B cell (primary cell): ENCODE measurements at regions not wholly inside any gene's neighbourhood (a gene's known extent, or its start where the extent isn't known, plus 50 kb on each side); places are given as distances from the start of the nearest gene placed in this dataset.

Experiments
- ATAC-seq: fragments of 200-7000 bp; cut with Tn5 transposase; one replicate; pipeline ENCODE4 v1.10.0; 2021; ENCODE audit warnings: low read depth, mild to moderate bottlenecking, moderate number of reproducible peaks, moderate library complexity
- CTCF ChIA-PET: fragments of 350-600 bp; sonication (Branson Sonifier 250); formaldehyde crosslinking; loops from one replicate; lab custom pipeline; 2021; ENCODE audit warnings: antibody characterized with exemption, inconsistent platforms; lab: Charles Lee
- POLR2A ChIA-PET: fragments of 350-600 bp; sonication (Branson Sonifier 250); formaldehyde crosslinking; loops from one replicate; lab custom pipeline; 2021; ENCODE audit warnings: antibody characterized with exemption; lab: Charles Lee
- DNase-seq: peaks from one replicate; pipeline ENCODE4 v3.0.0; 2013
- H2AFZ ChIP-seq: 2 replicates; pipeline ENCODE4 v1.6.1; 2012; ENCODE audit warnings: mild to moderate bottlenecking, low read depth, low read length; ENCODE audit not compliant: insufficient read depth, poor library complexity, severe bottlenecking
- H3K27ac ChIP-seq, 2 donors: 1 replicate in 1 of 2; 2 replicates in 1 of 2; pipeline ENCODE4 v1.5.1; 2012 to 2013; ENCODE audit warnings: low read length in 2 of 2, mild to moderate bottlenecking in 2 of 2, moderate library complexity in 1 of 2
- H3K27me3 ChIP-seq, 4 experiments: fragments of 200-600 bp in 1 of 4; sonication (generic) in 1 of 4; replicated peaks in 1 of 4; 1 replicate in 2 of 4; 2 replicates in 2 of 4; pipeline versions ENCODE4 v1.6.1 to v1.7.0; 2013 to 2016; ENCODE audit warnings: low read length in 3 of 4, mild to moderate bottlenecking in 2 of 4, mixed read lengths in 1 of 4, moderate library complexity in 1 of 4; ENCODE audit not compliant: insufficient read depth in 4 of 4, control insufficient read depth in 3 of 4; ENCODE audit errors: control extremely low read depth in 1 of 4
- H3K36me3 ChIP-seq, 2 experiments: replicated peaks in 1 of 2; 1 replicate in 1 of 2; 2 replicates in 1 of 2; pipeline versions ENCODE4 v1.6.1 to v1.7.1; 2013; ENCODE audit warnings: low read length in 1 of 2; ENCODE audit not compliant: insufficient read depth in 2 of 2, control insufficient read depth in 1 of 2; ENCODE audit errors: control extremely low read depth in 1 of 2, extremely low read depth in 1 of 2
- H3K4me1 ChIP-seq, 2 donors: fragments of 200-600 bp in 1 of 2; sonication (generic) in 1 of 2; 1 replicate in 1 of 2; 2 replicates in 1 of 2; pipeline versions ENCODE4 v1.5.1 to v1.6.1; 2013 to 2017; ENCODE audit warnings: low read length in 2 of 2; ENCODE audit not compliant: control insufficient read depth in 2 of 2, insufficient read depth in 2 of 2
- H3K4me2 ChIP-seq: replicated peaks from 2 replicates; pipeline ENCODE3; 2012; ENCODE audit warnings: mild to moderate bottlenecking, low read depth, low read length; ENCODE audit not compliant: poor library complexity, severe bottlenecking
- H3K4me3 ChIP-seq, 5 experiments: fragments of 200-600 bp in 1 of 5; sonication (generic) in 1 of 5; 1 replicate in 3 of 5; 2 replicates in 2 of 5; pipeline versions ENCODE4 v1.5.1 to v1.7.0; 2011 to 2016; ENCODE audit warnings: low read length in 4 of 5, mild to moderate bottlenecking in 4 of 5, low read depth in 2 of 5, control low read depth in 1 of 5, moderate library complexity in 1 of 5; ENCODE audit not compliant: insufficient read depth in 1 of 5; ENCODE audit errors: control extremely low read depth in 1 of 5, extremely low read depth in 1 of 5
- H3K79me2 ChIP-seq: fragments of 200-600 bp; sonication (generic); one replicate; pipeline ENCODE4 v1.6.0; 2016; ENCODE audit warnings: low read length; ENCODE audit not compliant: control insufficient read depth, insufficient read depth
- H3K9ac ChIP-seq: fragments of 200-600 bp; sonication (generic); 2 replicates; pipeline ENCODE4 v1.6.1; 2017; ENCODE audit warnings: mild to moderate bottlenecking, low read length, moderate library complexity
- H3K9me3 ChIP-seq, 3 donors: one replicate each; pipeline versions ENCODE4 v1.6.1 to v1.7.1; 2013; ENCODE audit warnings: low read length in 2 of 3; ENCODE audit not compliant: control insufficient read depth in 2 of 3, insufficient read depth in 1 of 3; ENCODE audit errors: control extremely low read depth in 1 of 3
- H4K20me1 ChIP-seq: 2 replicates; pipeline ENCODE4 v1.6.0; 2012; ENCODE audit warnings: mild to moderate bottlenecking, low read length; ENCODE audit not compliant: insufficient read depth, control insufficient read depth, poor library complexity, severe bottlenecking
- H3K27ac Mint-ChIP-seq: one replicate; pipeline ENCODE4 v1.8.0; 2021; ENCODE audit warnings: mixed read lengths
- H3K27me3 Mint-ChIP-seq: one replicate; pipeline ENCODE4 v1.8.0; 2021; ENCODE audit warnings: mixed read lengths
- H3K4me1 Mint-ChIP-seq: one replicate; pipeline ENCODE4 v1.8.0; 2021; ENCODE audit warnings: mixed read lengths
- H3K4me3 Mint-ChIP-seq: one replicate; pipeline ENCODE4 v1.8.0; 2021; ENCODE audit warnings: mixed read lengths
- H3K9me3 Mint-ChIP-seq: one replicate; pipeline ENCODE4 v1.8.0; 2022; ENCODE audit warnings: mixed read lengths; ENCODE audit not compliant: insufficient read depth
- EZH2 ChIP-seq: IDR thresholded peaks from 2 replicates; pipeline ENCODE4 v1.6.1; 2012; ENCODE audit warnings: borderline replicate concordance, low read depth, mild to moderate bottlenecking, moderate library complexity, low read length; ENCODE audit not compliant: insufficient read depth, poor library complexity, severe bottlenecking
- WGBS: methylation state at CpG from one replicate; pipeline ENCODE4 v1.1.5; 2013; ENCODE audit warnings: missing lambda C conversion rate; ENCODE audit not compliant: insufficient coverage; 5-methylcytosine and 5-hydroxymethylcytosine counted together
- intact Hi-C: fragments of 100-400 bp; cut with micrococcal nuclease; formaldehyde crosslinking; loops from one replicate; pipeline ENCODE4 v1.10.0; 2022
- TF ChIP-seq, protein P1 (sequence below): fragments of 200-600 bp; IDR thresholded peaks from one replicate; pipeline ENCODE4 v1.8.0; 2022; ENCODE audit warnings: antibody characterized with exemption, mild to moderate bottlenecking

- WGBS, result 93% methylated on average over 14 of the region's 20 CpGs
Measured at GRCh38 chr5:5886353-5886752, 463.9 kb downstream of the ICE1 start.

DNA sequence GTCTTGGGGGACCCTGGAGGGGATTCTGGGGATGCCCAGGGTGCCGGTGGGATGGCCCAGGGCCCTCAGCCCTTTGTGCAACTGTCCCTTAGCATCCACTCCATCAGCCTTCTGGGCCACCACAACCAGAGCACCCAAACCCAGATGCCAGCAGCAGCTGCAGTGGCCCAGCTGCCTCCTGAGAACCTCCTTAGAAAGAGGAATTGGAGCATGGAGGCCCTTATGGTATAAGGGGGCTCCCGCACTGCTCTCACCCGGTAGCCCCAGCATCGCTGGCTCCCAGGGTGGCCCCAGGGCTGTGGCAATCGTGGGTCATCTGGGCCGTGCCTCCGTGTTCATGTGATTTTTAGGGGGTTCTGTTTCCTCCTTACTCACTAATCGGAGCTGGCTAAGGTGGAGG lies 463.3 kb downstream of the ICE1 start:
- TF ChIP-seq EZH2, result no peak
- TF ChIP-seq, protein P1, sequence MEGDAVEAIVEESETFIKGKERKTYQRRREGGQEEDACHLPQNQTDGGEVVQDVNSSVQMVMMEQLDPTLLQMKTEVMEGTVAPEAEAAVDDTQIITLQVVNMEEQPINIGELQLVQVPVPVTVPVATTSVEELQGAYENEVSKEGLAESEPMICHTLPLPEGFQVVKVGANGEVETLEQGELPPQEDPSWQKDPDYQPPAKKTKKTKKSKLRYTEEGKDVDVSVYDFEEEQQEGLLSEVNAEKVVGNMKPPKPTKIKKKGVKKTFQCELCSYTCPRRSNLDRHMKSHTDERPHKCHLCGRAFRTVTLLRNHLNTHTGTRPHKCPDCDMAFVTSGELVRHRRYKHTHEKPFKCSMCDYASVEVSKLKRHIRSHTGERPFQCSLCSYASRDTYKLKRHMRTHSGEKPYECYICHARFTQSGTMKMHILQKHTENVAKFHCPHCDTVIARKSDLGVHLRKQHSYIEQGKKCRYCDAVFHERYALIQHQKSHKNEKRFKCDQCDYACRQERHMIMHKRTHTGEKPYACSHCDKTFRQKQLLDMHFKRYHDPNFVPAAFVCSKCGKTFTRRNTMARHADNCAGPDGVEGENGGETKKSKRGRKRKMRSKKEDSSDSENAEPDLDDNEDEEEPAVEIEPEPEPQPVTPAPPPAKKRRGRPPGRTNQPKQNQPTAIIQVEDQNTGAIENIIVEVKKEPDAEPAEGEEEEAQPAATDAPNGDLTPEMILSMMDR, result no peak
- Histone ChIP-seq H3K4me1 (peaks cover 0 to 3% of the 10 kb centered on the region in 2 donors), H2AFZ (no peak overlapping the region), H3K4me2 (no peak overlapping the region), H4K20me1 (no peaks in the 10 kb centered on the region), H3K4me3 (no peak overlapping the region), H3K27me3 (no peaks in the 10 kb centered on the region), H3K9ac (no peak overlapping the region), H3K79me2 (no peaks in the 10 kb centered on the region), H3K36me3 (no peaks in the 10 kb centered on the region), H3K27ac (no peak overlapping the region), H3K9me3 (peaks cover 0 to 5% (median 0%) of the 10 kb centered on the region in 3 donors)
- no peak overlapping the region for H3K4me3 Mint-ChIP-seq
- peaks cover 2% of the 10 kb centered on the region for H3K4me1 Mint-ChIP-seq
- no peaks in the 10 kb centered on the region for H3K9me3 Mint-ChIP-seq
- intact Hi-C loops, result loop anchor here (5.0 kb wide), 1 partner anchor 692 kb away; no protein-coding TSS in a partner anchor
- no peak overlapping the region for H3K27ac Mint-ChIP-seq
- CTCF ChIA-PET, result interaction anchor here (1.2 kb wide), 1 partner anchor 464 kb away, joined by 3 read pairs; no protein-coding TSS in a partner anchor
- no peak for ATAC-seq
- POLR2A ChIA-PET, result no interaction called here
- DNase-seq, result no peak
- WGBS, result 100% methylated on average over 2 of the region's 8 CpGs
- H3K27me3 Mint-ChIP-seq, result peaks cover 18% of the 10 kb centered on the region

More at GRCh38 chr5:5886353-5886752, 463.9 kb downstream of the ICE1 start:
- Histone ChIP-seq H4K20me1 (no peaks in the 10 kb centered on the region), H3K4me2 (peak overlapping the region; percentile 29), H3K4me3 (no peak overlapping the region), H3K4me1 (peaks cover 0 to 3% of the 10 kb centered on the region in 2 donors), H3K27ac (no peak overlapping the region), H3K9ac (no peak overlapping the region), H2AFZ (peak overlapping the region; percentile 50), H3K36me3 (no peaks in the 10 kb centered on the region), H3K27me3 (no peaks in the 10 kb centered on the region), H3K9me3 (peaks cover 0 to 5% (median 0%) of the 10 kb centered on the region in 3 donors), H3K79me2 (no peaks in the 10 kb centered on the region)
- H3K27me3 Mint-ChIP-seq, result peaks cover 19% of the 10 kb centered on the region
- no peak overlapping the region for H3K27ac Mint-ChIP-seq
- H3K4me3 Mint-ChIP-seq, result no peak overlapping the region
- H3K9me3 Mint-ChIP-seq, result no peaks in the 10 kb centered on the region
- POLR2A ChIA-PET, result no interaction called here
- H3K4me1 Mint-ChIP-seq, result peaks cover 2% of the 10 kb centered on the region
- intact Hi-C loops, result loop anchor here (5.0 kb wide), 1 partner anchor 691 kb away; no protein-coding TSS in a partner anchor
- ATAC-seq (no peak), DNase-seq (no peak)
- CTCF ChIA-PET, result interaction anchor here (1.2 kb wide), 1 partner anchor 465 kb away, joined by 3 read pairs; no protein-coding TSS in a partner anchor
- TF ChIP-seq, protein P1, result no peak
